ENCODE measurements at regions not wholly inside any gene's neighbourhood (a gene's known extent, or its start where the extent isn't known, plus 50 kb on each side); places are given as distances from the start of the nearest gene placed in this dataset.

GRCh38 chr7:145175366-145175765 is 339.5 kb upstream of the TPK1 start:
- TF ChIP-seq CTCF (IDR thresholded peaks at IDR 0.05; ENCODE audit: low read length) (no peak), EZH2 (IDR thresholded peaks at IDR 0.05; ENCODE audit: borderline replicate concordance, low read length) (no peak)

All from OCI-LY1 (cell line).